ENCODE measurements at regions not wholly inside any gene's neighbourhood (a gene's known extent, or its start where the extent isn't known, plus 50 kb on each side); places are given as distances from the start of the nearest gene placed in this dataset.
"Not testable (repeated sequence)": the region's sequence is repeated elsewhere in the genome, so short reads cannot be mapped to it uniquely, and the experiment has no call there.

GRCh38 chr17:20633268-20634059, 53.9 kb downstream of the CDRT15L2 start:
- DNase-seq, result not testable (repeated sequence)

DNA sequence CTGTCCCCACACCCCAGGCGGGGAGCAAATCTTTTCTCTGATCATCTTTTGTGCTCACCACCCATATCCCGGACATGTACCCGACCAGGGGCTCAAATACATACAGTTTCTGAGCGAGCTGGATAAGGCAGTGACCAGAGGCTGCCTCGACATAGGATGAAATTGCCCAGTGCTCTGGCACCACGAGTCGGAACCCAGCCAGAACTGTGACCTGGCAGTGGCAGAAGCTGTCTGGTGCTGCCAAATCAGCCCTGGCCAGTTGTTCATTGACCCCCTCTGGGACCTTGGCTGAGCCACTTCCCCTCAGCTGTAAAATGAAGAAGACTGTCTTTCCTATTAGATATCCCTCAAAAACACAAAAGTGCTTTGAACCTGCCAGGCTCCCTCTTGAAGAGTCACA, 60.6 kb downstream of the CDRT15L2 start:
- DNase-seq, result not testable (repeated sequence)

- not testable (repeated sequence) for DNase-seq
Observed at GRCh38 chr17:20646661-20647272, 67.2 kb downstream of the CDRT15L2 start.

- not testable (repeated sequence) for DNase-seq
Observed at GRCh38 chr17:20649097-20649767, 69.7 kb downstream of the CDRT15L2 start.

DNA sequence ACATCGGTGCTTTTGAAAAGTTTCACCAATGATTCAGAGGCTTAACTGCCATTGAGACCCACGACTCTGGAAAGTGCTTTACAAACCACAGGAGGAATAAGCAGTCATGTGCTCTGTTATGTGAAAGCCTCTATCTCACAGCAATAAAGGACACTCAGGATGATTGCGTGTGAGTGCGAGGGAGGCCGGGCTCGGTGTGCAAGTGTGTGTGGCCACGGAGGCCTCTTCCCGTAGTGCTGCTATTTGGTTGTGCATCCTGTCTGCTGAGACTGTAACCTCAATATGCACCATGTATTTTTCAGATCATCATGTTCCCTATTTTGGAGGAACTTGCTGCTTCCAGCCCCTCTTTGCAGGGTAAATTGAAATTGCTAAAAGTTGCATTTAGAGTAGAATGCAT, 71.5 kb downstream of the CDRT15L2 start:
- DNase-seq, result not testable (repeated sequence)

- peak; percentile 9 for DNase-seq
Observed at GRCh38 chr17:20651736-20652135, 72.2 kb downstream of the CDRT15L2 start.

DNA sequence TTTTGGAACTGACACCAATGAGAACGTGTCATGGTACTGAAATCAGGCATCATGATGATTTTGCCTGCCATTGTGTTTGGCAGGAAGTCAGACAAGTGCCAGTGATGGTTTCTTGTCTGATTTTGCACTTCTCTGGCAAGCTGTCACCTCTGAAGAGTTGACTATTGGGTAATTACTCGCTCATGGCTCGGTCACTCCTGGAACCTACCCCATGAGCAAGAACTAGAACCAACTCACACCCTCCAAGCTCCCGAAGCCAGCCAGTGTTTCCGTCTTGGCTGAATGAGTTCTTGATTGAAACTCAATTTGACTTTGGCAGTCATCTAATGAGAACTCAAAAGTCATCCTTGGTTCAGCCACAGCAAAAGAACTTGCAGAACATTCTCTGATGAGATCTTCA, 73.9 kb downstream of the CDRT15L2 start:
- DNase-seq, result not testable (repeated sequence)

DNA sequence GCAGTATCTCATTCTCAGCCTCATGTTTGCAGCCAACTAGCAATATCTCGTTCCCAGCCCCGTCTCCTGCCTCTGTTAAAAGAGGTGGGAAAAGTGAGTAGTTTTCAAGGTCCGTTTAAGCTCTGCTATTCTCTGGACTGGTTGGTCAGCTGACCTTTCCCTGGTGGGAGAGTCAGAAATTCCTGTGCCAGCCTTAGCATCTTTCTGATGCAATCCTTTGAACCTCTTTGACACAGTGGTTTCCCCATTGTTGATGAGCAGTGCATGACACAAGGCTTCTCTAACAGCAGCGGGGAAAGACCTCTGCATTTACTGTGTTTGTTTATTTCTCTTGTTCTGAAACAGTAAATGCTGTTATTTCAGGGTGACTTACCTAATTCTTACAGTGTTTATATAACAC, 74.6 kb downstream of the CDRT15L2 start:
- DNase-seq, result not testable (repeated sequence)

- DNase-seq, result not testable (repeated sequence)
Observed at GRCh38 chr17:20654575-20654974, 75.1 kb downstream of the CDRT15L2 start.

- not testable (repeated sequence) for DNase-seq
Observed at GRCh38 chr17:20665103-20665955, 85.8 kb downstream of the CDRT15L2 start.

DNA sequence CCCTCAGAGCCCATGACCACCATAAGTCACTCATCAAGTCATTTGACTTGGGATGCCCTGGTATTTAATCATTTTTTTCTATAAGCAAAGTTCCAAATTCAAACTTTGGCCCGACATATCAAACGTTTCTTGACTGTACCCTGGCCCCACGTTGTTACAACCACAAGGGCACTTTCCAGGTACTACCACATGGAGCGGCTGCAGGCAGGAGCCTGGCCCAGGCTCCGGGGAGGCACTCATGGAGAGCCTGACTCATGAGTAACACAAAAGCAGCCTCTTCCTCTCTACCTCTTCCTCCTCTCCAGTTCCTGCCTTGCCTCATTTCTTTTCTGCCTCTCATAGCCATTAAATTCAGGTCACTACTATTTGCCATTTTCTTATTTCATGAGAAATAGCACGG, 87.2 kb downstream of the CDRT15L2 start:
- not testable (repeated sequence) for DNase-seq

DNA sequence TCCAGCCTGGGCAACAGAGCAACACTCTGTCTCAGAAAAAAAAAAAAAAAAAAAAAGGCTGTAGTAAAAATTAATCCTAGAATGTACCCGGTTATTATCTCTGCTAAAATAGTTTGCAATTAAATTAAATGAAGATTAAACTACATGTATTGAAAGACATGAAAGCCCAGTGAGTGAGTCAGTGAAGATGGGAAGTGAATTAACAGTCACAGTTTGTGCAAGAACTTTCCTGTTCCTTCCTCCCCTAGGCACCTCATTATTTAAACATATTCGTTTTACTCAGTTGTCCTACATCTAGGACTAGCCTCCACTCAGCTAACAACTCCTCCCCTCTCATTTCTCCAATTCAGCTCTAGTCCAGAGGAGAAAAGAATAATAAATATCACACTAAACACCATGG, 88.2 kb downstream of the CDRT15L2 start:
- not testable (repeated sequence) for DNase-seq

DNA sequence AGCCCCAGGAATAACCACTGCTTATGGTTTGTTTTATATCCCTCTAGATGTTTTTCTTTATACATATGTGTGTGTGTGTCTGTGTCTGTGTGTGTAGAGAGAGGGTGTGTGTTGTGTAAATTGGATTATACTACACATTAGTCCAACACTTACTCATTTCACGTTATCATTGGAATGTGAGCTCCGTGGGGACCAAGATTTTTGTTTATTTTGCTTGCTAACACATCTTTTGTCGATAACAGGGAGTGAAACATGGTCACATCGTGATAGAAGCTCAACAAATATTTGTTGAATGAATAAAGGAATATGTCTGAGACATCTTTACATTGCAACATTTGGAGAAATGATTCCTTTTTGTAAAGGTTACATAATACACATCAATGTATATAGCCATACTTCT, 88.8 kb downstream of the CDRT15L2 start:
- not testable (repeated sequence) for DNase-seq

DNA sequence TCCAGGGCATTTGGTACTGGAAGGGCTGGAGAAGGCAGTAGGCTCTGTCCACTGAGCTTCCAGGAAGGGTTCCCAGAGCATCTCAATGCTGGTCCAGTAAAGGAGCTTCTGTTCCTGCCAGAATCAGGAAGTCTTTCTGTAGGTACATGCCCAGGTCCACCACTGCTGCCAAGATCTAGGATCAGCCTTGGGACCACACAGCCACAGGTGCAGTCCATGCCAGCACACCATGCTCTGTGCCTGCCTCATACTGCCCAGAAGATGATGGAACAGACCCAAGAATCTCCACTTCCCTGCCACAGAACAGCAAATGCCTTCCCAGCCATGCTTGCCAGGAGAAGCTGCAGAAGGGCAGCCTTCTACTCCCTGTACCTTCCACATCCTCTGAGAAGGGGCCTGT, 89.3 kb downstream of the CDRT15L2 start:
- not testable (repeated sequence) for DNase-seq

GRCh38 chr17:20670506-20670905, 91.0 kb downstream of the CDRT15L2 start:
- DNase-seq, result not testable (repeated sequence)

DNA sequence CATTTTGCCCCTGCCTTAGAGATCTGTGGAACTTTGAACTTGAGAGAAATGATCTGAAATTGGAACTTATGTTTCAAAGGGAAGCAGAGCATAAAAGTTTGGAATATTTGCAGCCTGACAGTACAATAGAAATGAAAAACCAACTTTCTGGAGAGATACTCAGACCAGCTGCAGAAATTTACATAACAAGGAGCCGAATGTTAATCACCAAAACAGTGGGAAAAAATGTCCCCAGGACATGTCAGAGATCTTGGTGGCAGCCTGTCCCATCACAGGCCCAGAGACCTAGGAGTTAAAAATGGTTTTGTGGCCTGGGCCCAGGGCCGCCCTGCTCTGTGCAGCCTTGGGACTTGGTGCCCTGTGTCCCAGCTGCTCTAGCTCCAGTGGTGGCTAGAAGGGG, 94.8 kb downstream of the CDRT15L2 start:
- DNase-seq, result not testable (repeated sequence)

GRCh38 chr17:20675707-20676106, 96.2 kb downstream of the CDRT15L2 start:
- DNase-seq, result not testable (repeated sequence)

DNA sequence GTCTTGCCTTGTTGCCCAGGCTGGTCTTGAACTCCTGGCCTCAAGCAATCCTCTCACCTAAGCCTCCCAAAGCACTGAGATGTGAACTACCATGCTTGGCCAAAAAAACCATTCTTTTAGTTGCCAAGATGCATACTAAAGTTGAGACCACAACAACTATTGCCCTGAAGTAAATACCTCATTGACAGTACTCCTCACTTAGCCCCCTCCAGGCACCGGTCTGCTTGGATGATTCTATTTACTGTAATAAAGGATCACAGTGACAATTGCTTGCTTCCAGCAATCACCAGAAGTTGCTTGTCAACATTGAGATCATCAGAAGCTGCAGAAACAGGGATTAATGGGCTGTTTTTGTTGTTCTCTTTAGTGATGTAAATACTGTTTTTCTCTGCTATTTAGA, 97.1 kb downstream of the CDRT15L2 start:
- DNase-seq, result not testable (repeated sequence)

GRCh38 chr17:20677469-20677868, 97.9 kb downstream of the CDRT15L2 start:
- not testable (repeated sequence) for DNase-seq

DNA sequence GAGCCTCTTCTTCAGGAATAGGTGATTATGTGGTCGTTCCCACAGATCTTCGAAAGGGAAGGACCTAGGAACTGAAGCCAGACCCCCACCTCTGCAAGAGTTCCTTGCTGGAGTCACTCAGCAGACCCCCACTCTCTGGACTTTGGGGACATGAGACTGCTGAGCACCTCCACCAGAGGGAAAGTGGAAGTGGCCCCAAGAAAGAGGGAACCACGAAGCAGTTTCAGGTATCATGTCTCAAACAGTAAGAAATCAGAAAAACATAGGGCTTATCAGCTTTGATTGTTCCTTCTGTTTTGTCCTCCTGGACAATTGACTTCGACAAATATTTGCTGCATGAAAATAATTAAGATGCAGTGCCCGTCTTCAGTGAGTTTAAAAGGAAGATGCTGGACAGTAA, 98.9 kb downstream of the CDRT15L2 start:
- not testable (repeated sequence) for DNase-seq

GRCh38 chr17:20681746-20682722, 102.5 kb downstream of the CDRT15L2 start:
- not testable (repeated sequence) for DNase-seq
